ENCODE measurements at regions not wholly inside any gene's neighbourhood (a gene's known extent, or its start where the extent isn't known, plus 50 kb on each side); places are given as distances from the start of the nearest gene placed in this dataset.
A peak's percentile ranks its signal among the peaks of the same experiment; 100 is the strongest.

- DNase-seq, result no peak
Measured at GRCh38 chr3:68148447-68148846, 494.0 kb upstream of the SUCLG2 start.

- no peak for DNase-seq
Measured at GRCh38 chr3:68142441-68142840, 488.0 kb upstream of the SUCLG2 start.

GRCh38 chr3:68139897-68140296 is 485.5 kb upstream of the SUCLG2 start:
- no peak for DNase-seq

- no peak for DNase-seq
Measured at GRCh38 chr3:68136411-68136810, 482.0 kb upstream of the SUCLG2 start.

GRCh38 chr3:68135067-68135466 is 480.7 kb upstream of the SUCLG2 start:
- DNase-seq, result no peak

GRCh38 chr3:68129065-68129464 is 474.7 kb upstream of the SUCLG2 start:
- no peak for DNase-seq

- no peak for DNase-seq
Measured at GRCh38 chr3:68123231-68123630, 468.8 kb upstream of the SUCLG2 start.

GRCh38 chr3:68121287-68121686 is 466.9 kb upstream of the SUCLG2 start:
- DNase-seq, result no peak

GRCh38 chr3:68116580-68116979 is 462.2 kb upstream of the SUCLG2 start:
- no peak for DNase-seq

GRCh38 chr3:68103811-68104210 is 449.4 kb upstream of the SUCLG2 start:
- DNase-seq, result no peak

- DNase-seq, result no peak
Measured at GRCh38 chr3:68090571-68090970, 436.2 kb upstream of the SUCLG2 start.

GRCh38 chr3:68089572-68090011 is 435.2 kb upstream of the SUCLG2 start:
- DNase-seq, result no peak

- no peak for DNase-seq
Measured at GRCh38 chr3:68088636-68089035, 434.2 kb upstream of the SUCLG2 start.

GRCh38 chr3:68088216-68088615 is 433.8 kb upstream of the SUCLG2 start:
- peak; percentile 60 for DNase-seq

GRCh38 chr3:68072062-68072461 is 417.6 kb upstream of the SUCLG2 start:
- DNase-seq, result no peak

- DNase-seq, result no peak
Measured at GRCh38 chr3:68070186-68070585, 415.8 kb upstream of the SUCLG2 start.

GRCh38 chr3:68067314-68067713 is 412.9 kb upstream of the SUCLG2 start:
- no peak for DNase-seq

GRCh38 chr3:68062926-68063325 is 408.5 kb upstream of the SUCLG2 start:
- no peak for DNase-seq

GRCh38 chr3:68060910-68061309 is 406.5 kb upstream of the SUCLG2 start:
- no peak for DNase-seq

GRCh38 chr3:68060191-68060590 is 405.8 kb upstream of the SUCLG2 start:
- no peak for DNase-seq

- no peak for DNase-seq
Measured at GRCh38 chr3:68059628-68060152, 405.3 kb upstream of the SUCLG2 start.

- DNase-seq, result peak; percentile 68
Measured at GRCh38 chr3:68057637-68058320, 403.4 kb upstream of the SUCLG2 start.

GRCh38 chr3:68056556-68056955 is 402.1 kb upstream of the SUCLG2 start:
- DNase-seq, result no peak

- DNase-seq, result no peak
Measured at GRCh38 chr3:68055215-68055614, 400.8 kb upstream of the SUCLG2 start.

GRCh38 chr3:68049776-68050175 is 395.4 kb upstream of the SUCLG2 start:
- DNase-seq, result no peak

All from CD4-positive, alpha-beta T cell treated with Interleukin-17A for 4 hours (primary cell).